OCI-LY1 (cell line): ENCODE measurements at regions not wholly inside any gene's neighbourhood (a gene's known extent, or its start where the extent isn't known, plus 50 kb on each side); places are given as distances from the start of the nearest gene placed in this dataset.

Experiments
- CTCF ChIP-seq: fragments of 200-600 bp; sonication (generic), shearing (Covaris generic); IDR thresholded peaks from 2 replicates; pipeline ENCODE4 v1.5.1; 2017; ENCODE audit warnings: mild to moderate bottlenecking, antibody characterized with exemption, low read length, moderate library complexity, mixed read lengths
- EZH2 ChIP-seq: fragments of 200-600 bp; sonication (generic), shearing (Covaris generic); IDR thresholded peaks from 2 replicates; pipeline ENCODE4 v1.8.0; 2017; ENCODE audit warnings: borderline replicate concordance, mixed run types, mild to moderate bottlenecking, antibody characterized with exemption, low read length, moderate library complexity, mixed read lengths

GRCh38 chr12:43126652-43127375 lies 425.2 kb downstream of the ADAMTS20 start:
- TF ChIP-seq CTCF (no peak), EZH2 (no peak)
